ENCODE measurements at regions not wholly inside any gene's neighbourhood (a gene's known extent, or its start where the extent isn't known, plus 50 kb on each side); places are given as distances from the start of the nearest gene placed in this dataset.
"Not testable (repeated sequence)": the region's sequence is repeated elsewhere in the genome, so short reads cannot be mapped to it uniquely, and the experiment has no call there.

GRCh38 chr13:33556828-33557227 lies 261.1 kb upstream of the RFC3 start:
- peaks cover 29% of the 10 kb centered on the region for H3K4me1 ChIP-seq (ENCODE audit: low read length)
- H3K4me3 ChIP-seq (ENCODE audit: low read length), result no peak overlapping the region
- H3K4me2 ChIP-seq (ENCODE audit: low read length), result no peak overlapping the region
- no peaks in the 10 kb centered on the region for H3K79me2 ChIP-seq (ENCODE audit: low read length)
- TF ChIP-seq EZH2phosphoT487 (IDR thresholded peaks at IDR 0.05; ENCODE audit: low read depth) (no peak), CTCF (IDR thresholded peaks at IDR 0.05; ENCODE audit: low read depth, low read length) (no peak)
- no peak overlapping the region for H3K9ac ChIP-seq (ENCODE audit: low read length)
- no peak overlapping the region for H2AFZ ChIP-seq (ENCODE audit: low read depth, low read length)
- H3K27ac ChIP-seq (ENCODE audit: low read length), result no peak overlapping the region
- no peaks in the 10 kb centered on the region for H3K36me3 ChIP-seq (replicated peaks; ENCODE audit: low read depth, low read length)
- H3K27me3 ChIP-seq (ENCODE audit: low read depth, low read length), result no peaks in the 10 kb centered on the region
- H3K9me3 ChIP-seq (ENCODE audit: insufficient read depth, low read length), result no peaks in the 10 kb centered on the region
- H4K20me1 ChIP-seq (ENCODE audit: insufficient read depth, low read length), result no peaks in the 10 kb centered on the region

- Histone ChIP-seq H3K9ac (ENCODE audit: low read length) (no peak overlapping the region), H3K9me3 (ENCODE audit: insufficient read depth, low read length) (no peaks in the 10 kb centered on the region), H4K20me1 (ENCODE audit: insufficient read depth, low read length) (no peaks in the 10 kb centered on the region), H3K4me1 (ENCODE audit: low read length) (peaks cover 12% of the 10 kb centered on the region), H3K4me2 (ENCODE audit: low read length) (no peak overlapping the region), H2AFZ (ENCODE audit: low read depth, low read length) (no peak overlapping the region), H3K27ac (ENCODE audit: low read length) (no peak overlapping the region), H3K36me3 (replicated peaks; ENCODE audit: low read depth, low read length) (no peaks in the 10 kb centered on the region), H3K27me3 (ENCODE audit: low read depth, low read length) (no peaks in the 10 kb centered on the region), H3K4me3 (ENCODE audit: low read length) (no peak overlapping the region), H3K79me2 (ENCODE audit: low read length) (no peaks in the 10 kb centered on the region)
- no peak for TF ChIP-seq EZH2phosphoT487 (IDR thresholded peaks at IDR 0.05; ENCODE audit: low read depth)
Observed at GRCh38 chr13:33560726-33561125, 257.2 kb upstream of the RFC3 start.

- no peaks in the 10 kb centered on the region for H3K27me3 ChIP-seq (ENCODE audit: low read depth, low read length)
- H4K20me1 ChIP-seq (ENCODE audit: insufficient read depth, low read length), result no peaks in the 10 kb centered on the region
- no peak overlapping the region for H3K27ac ChIP-seq (ENCODE audit: low read length)
- no peaks in the 10 kb centered on the region for H3K9me3 ChIP-seq (ENCODE audit: insufficient read depth, low read length)
- H3K36me3 ChIP-seq (replicated peaks; ENCODE audit: low read depth, low read length), result no peaks in the 10 kb centered on the region
- H3K4me2 ChIP-seq (ENCODE audit: low read length), result peak overlapping the region; percentile 15
- no peak overlapping the region for H3K4me3 ChIP-seq (ENCODE audit: low read length)
- H3K79me2 ChIP-seq (ENCODE audit: low read length), result no peaks in the 10 kb centered on the region
- H2AFZ ChIP-seq (ENCODE audit: low read depth, low read length), result no peak overlapping the region
- TF ChIP-seq EZH2phosphoT487 (IDR thresholded peaks at IDR 0.05; ENCODE audit: low read depth), result no peak
- TF ChIP-seq CTCF (IDR thresholded peaks at IDR 0.05; ENCODE audit: low read depth, low read length), result no peak
- H3K4me1 ChIP-seq (ENCODE audit: low read length), result peaks cover 15% of the 10 kb centered on the region
- no peak overlapping the region for H3K9ac ChIP-seq (ENCODE audit: low read length)
Observed at GRCh38 chr13:33561627-33562026, 256.3 kb upstream of the RFC3 start.

GRCh38 chr13:33571618-33572017 lies 246.3 kb upstream of the RFC3 start:
- TF ChIP-seq CTCF (IDR thresholded peaks at IDR 0.05; ENCODE audit: low read depth, low read length) (no peak), EZH2phosphoT487 (IDR thresholded peaks at IDR 0.05; ENCODE audit: low read depth) (no peak)
- peak overlapping the region; percentile 17 for H3K27ac ChIP-seq (ENCODE audit: low read length)
- no peaks in the 10 kb centered on the region for H3K27me3 ChIP-seq (ENCODE audit: low read depth, low read length)
- no peaks in the 10 kb centered on the region for H4K20me1 ChIP-seq (ENCODE audit: insufficient read depth, low read length)
- H3K4me3 ChIP-seq (ENCODE audit: low read length), result no peak overlapping the region
- peaks cover 19% of the 10 kb centered on the region for H3K4me1 ChIP-seq (ENCODE audit: low read length)
- H3K36me3 ChIP-seq (replicated peaks; ENCODE audit: low read depth, low read length), result peaks cover 3% of the 10 kb centered on the region
- peak overlapping the region; percentile 17 for H3K4me2 ChIP-seq (ENCODE audit: low read length)
- no peak overlapping the region for H3K9ac ChIP-seq (ENCODE audit: low read length)
- H3K9me3 ChIP-seq (ENCODE audit: insufficient read depth, low read length), result no peaks in the 10 kb centered on the region
- no peak overlapping the region for H2AFZ ChIP-seq (ENCODE audit: low read depth, low read length)
- H3K79me2 ChIP-seq (ENCODE audit: low read length), result no peaks in the 10 kb centered on the region

- not testable (repeated sequence) for H3K27ac ChIP-seq (ENCODE audit: low read length); H3K4me3 ChIP-seq (ENCODE audit: low read length)
Observed at GRCh38 chr13:33572322-33572721, 245.6 kb upstream of the RFC3 start.

More at GRCh38 chr13:33572322-33572721, 245.6 kb upstream of the RFC3 start:
- not testable (repeated sequence) for H3K27me3 ChIP-seq (ENCODE audit: low read depth, low read length); H3K79me2 ChIP-seq (ENCODE audit: low read length); H3K9me3 ChIP-seq (ENCODE audit: insufficient read depth, low read length); H2AFZ ChIP-seq (ENCODE audit: low read depth, low read length); H3K4me2 ChIP-seq (ENCODE audit: low read length); H3K36me3 ChIP-seq (replicated peaks; ENCODE audit: low read depth, low read length); H3K9ac ChIP-seq (ENCODE audit: low read length); H4K20me1 ChIP-seq (ENCODE audit: insufficient read depth, low read length)
- H3K4me1 ChIP-seq (ENCODE audit: low read length), result peaks cover 16% of the 10 kb centered on the region
